Gastrocnemius medialis (tissue), 4 donors: ENCODE measurements at regions not wholly inside any gene's neighbourhood (a gene's known extent, or its start where the extent isn't known, plus 50 kb on each side); places are given as distances from the start of the nearest gene placed in this dataset.

Experiments used
- CTCF ChIP-seq, 5 experiments: fragments of 450-650 bp in 3 of 5; fragments of 200-600 bp in 2 of 5; sonication (generic) in 2 of 5; IDR thresholded peaks in 4 of 5; conservative IDR thresholded peaks in 1 of 5; 1 replicate in 4 of 5; 2 replicates in 1 of 5; pipeline ENCODE4 v1.5.1; 2016 to 2019; ENCODE audit warnings: antibody characterized with exemption in 5 of 5, mild to moderate bottlenecking in 3 of 5, moderate library complexity in 3 of 5
- POLR2A ChIP-seq, 2 donors: fragments of 450-650 bp; IDR thresholded peaks; one replicate each; pipeline ENCODE4 v1.6.1; 2017; ENCODE audit warnings: antibody characterized with exemption in 2 of 2, mild to moderate bottlenecking in 2 of 2, moderate library complexity in 2 of 2

GRCh38 chr22:49111085-49111484 is 716.6 kb downstream of the BRD1 start:
- TF ChIP-seq CTCF (IDR thresholded peaks at IDR 0.05 in 4 of 5, conservative IDR thresholded peaks at IDR 0.05 in 1 of 5) (no peak), POLR2A (IDR thresholded peaks at IDR 0.05) (no peak)
